Fibroblast of mammary gland (primary cell): ENCODE measurements at regions not wholly inside any gene's neighbourhood (a gene's known extent, or its start where the extent isn't known, plus 50 kb on each side); places are given as distances from the start of the nearest gene placed in this dataset.
A peak's percentile ranks its signal among the peaks of the same experiment; 100 is the strongest.

Experiments
- DNase-seq: peaks from one replicate; pipeline ENCODE4 v3.0.0-alpha.2; 2010; ENCODE audit warnings: low read depth
- H3K4me3 ChIP-seq: 2 replicates; pipeline ENCODE4 v1.5.1; 2011; ENCODE audit warnings: low read depth, mild to moderate bottlenecking, low read length, moderate library complexity; ENCODE audit not compliant: control insufficient read depth
- CTCF ChIP-seq: conservative IDR thresholded peaks from 2 replicates; pipeline ENCODE4 v1.5.1; 2011; ENCODE audit warnings: low read depth, low read length, inconsistent platforms; ENCODE audit not compliant: control insufficient read depth, insufficient read depth

- no peak overlapping the region for H3K4me3 ChIP-seq
- no peak for TF ChIP-seq CTCF
- DNase-seq = no peak
Measured at GRCh38 chr11:128161436-128161835, 425.9 kb downstream of the ETS1 start.

- no peak overlapping the region for H3K4me3 ChIP-seq
- TF ChIP-seq CTCF = no peak
- no peak for DNase-seq
Measured at GRCh38 chr11:128158860-128159259, 428.5 kb downstream of the ETS1 start.

GRCh38 chr11:128157423-128158298, 429.7 kb downstream of the ETS1 start:
- peak overlapping the region; percentile 25 for H3K4me3 ChIP-seq
- DNase-seq = peak; percentile 83
- TF ChIP-seq CTCF = peak; percentile 75

- DNase-seq = no peak
- no peak overlapping the region for H3K4me3 ChIP-seq
- no peak for TF ChIP-seq CTCF
Measured at GRCh38 chr11:128156486-128156885, 430.9 kb downstream of the ETS1 start.

- DNase-seq = no peak
- no peak for TF ChIP-seq CTCF
- H3K4me3 ChIP-seq = no peak overlapping the region
Measured at GRCh38 chr11:128155590-128155989, 431.8 kb downstream of the ETS1 start.

GRCh38 chr11:128153697-128154048, 433.7 kb downstream of the ETS1 start:
- no peak for DNase-seq
- no peak for TF ChIP-seq CTCF
- no peak overlapping the region for H3K4me3 ChIP-seq
